ENCODE measurements at regions not wholly inside any gene's neighbourhood (a gene's known extent, or its start where the extent isn't known, plus 50 kb on each side); places are given as distances from the start of the nearest gene placed in this dataset.

- no peak for DNase-seq
These were observed 265.3 kb downstream of the TBL1XR1 start for GRCh38 chr3:176931991-176932390.

GRCh38 chr3:176930942-176931341 is 266.3 kb downstream of the TBL1XR1 start:
- DNase-seq: no peak

GRCh38 chr3:176928582-176928931 is 268.7 kb downstream of the TBL1XR1 start:
- no peak for DNase-seq

GRCh38 chr3:176927706-176928581 is 269.3 kb downstream of the TBL1XR1 start:
- DNase-seq: no peak

GRCh38 chr3:176927280-176927679 is 270.0 kb downstream of the TBL1XR1 start:
- no peak for DNase-seq

GRCh38 chr3:176926688-176927087 is 270.6 kb downstream of the TBL1XR1 start:
- no peak for DNase-seq

- no peak for DNase-seq
These were observed 271.2 kb downstream of the TBL1XR1 start for GRCh38 chr3:176926034-176926433.

GRCh38 chr3:176920766-176921160 is 276.5 kb downstream of the TBL1XR1 start:
- DNase-seq: no peak

- no peak for DNase-seq
These were observed 277.2 kb downstream of the TBL1XR1 start for GRCh38 chr3:176919836-176920765.

GRCh38 chr3:176916777-176917176 is 280.5 kb downstream of the TBL1XR1 start:
- DNase-seq: no peak

- no peak for DNase-seq
These were observed 282.5 kb downstream of the TBL1XR1 start for GRCh38 chr3:176914764-176915163.

GRCh38 chr3:176911579-176911978 is 285.7 kb downstream of the TBL1XR1 start:
- no peak for DNase-seq

- no peak for DNase-seq
These were observed 288.2 kb downstream of the TBL1XR1 start for GRCh38 chr3:176909044-176909443.

- DNase-seq: no peak
These were observed 291.0 kb downstream of the TBL1XR1 start for GRCh38 chr3:176906046-176906905.

- DNase-seq: no peak
These were observed 292.0 kb downstream of the TBL1XR1 start for GRCh38 chr3:176905331-176905730.

- DNase-seq: no peak
These were observed 292.8 kb downstream of the TBL1XR1 start for GRCh38 chr3:176904506-176904905.

- no peak for DNase-seq
These were observed 300.6 kb downstream of the TBL1XR1 start for GRCh38 chr3:176896640-176897039.

- DNase-seq: no peak
These were observed 301.1 kb downstream of the TBL1XR1 start for GRCh38 chr3:176896165-176896564.

- no peak for DNase-seq
These were observed 317.6 kb downstream of the TBL1XR1 start for GRCh38 chr3:176879710-176880109.

GRCh38 chr3:176873261-176873660 is 324.0 kb downstream of the TBL1XR1 start:
- DNase-seq: no peak

GRCh38 chr3:176872771-176873209 is 324.5 kb downstream of the TBL1XR1 start:
- peak; percentile 66 to 68 for DNase-seq

GRCh38 chr3:176870451-176870850 is 326.8 kb downstream of the TBL1XR1 start:
- no peak for DNase-seq

All from activated T-cell treated with anti-CD3 and anti-CD28 coated beads, Interleukin-2, amount 50 U/mL, for 48 hours (primary cell).